Breast epithelium (tissue), 4 donors: ENCODE measurements at regions not wholly inside any gene's neighbourhood (a gene's known extent, or its start where the extent isn't known, plus 50 kb on each side); places are given as distances from the start of the nearest gene placed in this dataset.

Experiments
- DNase-seq, 2 donors: peaks; one replicate each; pipeline ENCODE4 v3.0.0-alpha.2; 2019; ENCODE audit warnings: low spot score in 2 of 2
- H3K27ac ChIP-seq, 2 donors: fragments of 200-600 bp; sonication (generic) in 1 of 2; one replicate each; pipeline ENCODE4 v1.5.1; 2016 to 2019; ENCODE audit warnings: mild to moderate bottlenecking in 1 of 2
- H3K27me3 ChIP-seq, 2 donors: fragments of 200-600 bp; sonication (generic) in 1 of 2; one replicate each; pipeline versions ENCODE4 v1.5.1 to v1.6.0; 2017 to 2019; ENCODE audit warnings: control low read depth in 1 of 2, mild to moderate bottlenecking in 1 of 2
- H3K36me3 ChIP-seq: fragments of 200-600 bp; one replicate; pipeline ENCODE4 v1.5.1; 2019
- H3K4me1 ChIP-seq, 2 donors: fragments of 200-600 bp; sonication (generic); one replicate each; pipeline ENCODE4 v1.5.1; 2016 to 2019; ENCODE audit warnings: control low read depth in 1 of 2
- H3K4me3 ChIP-seq, 3 donors: fragments of 200-600 bp; sonication (generic); 1 replicate in 2 of 3; 2 replicates in 1 of 3; pipeline ENCODE4 v1.5.1; 2016 to 2019; ENCODE audit warnings: mild to moderate bottlenecking in 3 of 3, moderate library complexity in 2 of 3
- H3K9me3 ChIP-seq, 2 donors: fragments of 200-600 bp; sonication (generic) in 1 of 2; one replicate each; pipeline ENCODE4 v1.5.1; 2016 to 2019; ENCODE audit warnings: control low read depth in 1 of 2
- CTCF ChIP-seq, 3 donors: fragments of 450-650 bp; IDR thresholded peaks; one replicate each; pipeline ENCODE4 v1.5.1; 2016 to 2017; ENCODE audit warnings: antibody characterized with exemption in 3 of 3, mild to moderate bottlenecking in 3 of 3, moderate library complexity in 3 of 3
- POLR2A ChIP-seq: fragments of 450-650 bp; IDR thresholded peaks from one replicate; pipeline ENCODE4 v1.6.1; 2016; ENCODE audit warnings: antibody characterized with exemption, mild to moderate bottlenecking, moderate library complexity
- POLR2AphosphoS5 ChIP-seq, 3 donors: sonication (generic); formaldehyde crosslinking; IDR thresholded peaks; one replicate each; pipeline ENCODE4 v1.6.1; 2017; ENCODE audit warnings: antibody characterized with exemption in 3 of 3
- intact Hi-C: fragments of 100-400 bp; cut with DNase I; formaldehyde crosslinking; loops from one replicate; pipeline ENCODE4 v1.15.1; 2023; ENCODE audit warnings: low total_unique reads

DNA sequence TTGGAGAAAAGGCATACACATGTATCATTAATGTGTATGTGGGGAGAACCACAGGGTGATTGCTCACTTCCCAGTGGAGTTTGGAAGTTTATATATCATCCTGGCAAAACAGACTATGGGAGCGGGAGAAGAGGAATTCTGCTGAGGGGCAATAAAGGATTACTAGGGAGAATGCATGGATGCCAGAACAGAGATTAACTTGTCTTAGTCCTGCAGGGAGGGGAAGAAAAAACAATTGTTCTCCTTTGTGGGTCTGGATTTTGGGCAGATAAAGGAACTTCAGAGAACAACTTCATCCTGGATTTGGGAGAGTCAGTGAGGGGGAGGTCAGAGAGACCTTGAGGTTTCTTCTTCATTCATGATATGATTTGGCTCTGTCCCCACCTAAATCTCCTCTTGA, 55.9 kb upstream of the SOX13 start:
- no peak for DNase-seq
- TF ChIP-seq POLR2AphosphoS5 (IDR thresholded peaks at IDR 0.05) (no peak), POLR2A (no peak), CTCF (IDR thresholded peaks at IDR 0.05) (no peak)
- no peak overlapping the region for H3K27ac ChIP-seq
- no peaks in the 10 kb centered on the region for H3K36me3 ChIP-seq
- no peaks in the 10 kb centered on the region for H3K27me3 ChIP-seq
- no peak overlapping the region for H3K4me3 ChIP-seq
- intact Hi-C loops: no loop called here
- no peaks in the 10 kb centered on the region for H3K9me3 ChIP-seq
- H3K4me1 ChIP-seq: no peaks in the 10 kb centered on the region

GRCh38 chr1:204018460-204018859, 54.5 kb upstream of the SOX13 start:
- Histone ChIP-seq H3K4me3 (no peak overlapping the region), H3K27me3 (no peaks in the 10 kb centered on the region), H3K27ac (no peak overlapping the region), H3K36me3 (no peaks in the 10 kb centered on the region), H3K9me3 (no peaks in the 10 kb centered on the region), H3K4me1 (no peaks in the 10 kb centered on the region)
- DNase-seq: no peak
- intact Hi-C loops: no loop called here
- TF ChIP-seq POLR2AphosphoS5 (IDR thresholded peaks at IDR 0.05) (no peak), POLR2A (no peak), CTCF (IDR thresholded peaks at IDR 0.05) (no peak)
